ENCODE measurements at regions not wholly inside any gene's neighbourhood (a gene's known extent, or its start where the extent isn't known, plus 50 kb on each side); places are given as distances from the start of the nearest gene placed in this dataset.

DNA sequence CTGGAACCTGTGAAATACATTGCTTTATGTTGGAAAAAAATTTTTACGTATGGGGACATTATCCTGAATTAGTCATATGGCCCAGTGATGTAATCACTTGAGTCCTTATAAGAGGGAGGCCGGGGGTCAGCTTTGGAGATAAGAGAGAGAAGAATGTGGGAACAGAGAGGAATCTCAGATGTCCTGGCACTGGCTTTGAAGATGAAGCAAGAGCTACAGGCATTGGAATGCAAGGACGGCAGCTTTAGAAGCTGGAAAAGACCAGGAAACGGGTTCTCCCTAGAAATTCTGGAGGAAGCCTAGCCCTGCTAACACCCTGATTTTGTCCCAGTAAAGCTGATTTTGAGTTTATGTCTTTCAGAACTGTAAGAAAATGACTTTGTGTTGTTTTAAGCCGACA, 1129.9 kb upstream of the GYPC start:
- DNase-seq = no peak

DNA sequence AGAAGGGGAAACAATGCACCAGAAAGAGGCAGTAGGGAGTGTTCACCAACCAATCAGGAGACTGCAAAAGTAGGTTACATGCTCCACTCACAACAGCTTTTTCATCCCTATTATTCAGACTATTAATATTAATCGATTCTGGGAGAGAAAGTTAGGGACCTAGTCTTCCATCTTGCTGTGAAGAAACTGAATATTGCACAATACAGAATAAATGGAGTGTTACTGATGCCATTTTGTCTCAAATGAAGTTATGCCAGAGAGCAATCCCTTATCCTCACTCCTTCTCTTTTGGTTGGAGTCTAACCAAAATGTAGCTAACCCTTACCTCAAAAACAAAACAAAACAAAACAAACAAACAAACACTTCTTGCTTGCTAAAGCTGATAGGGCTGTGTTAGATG, 1120.9 kb upstream of the GYPC start:
- no peak for DNase-seq

DNA sequence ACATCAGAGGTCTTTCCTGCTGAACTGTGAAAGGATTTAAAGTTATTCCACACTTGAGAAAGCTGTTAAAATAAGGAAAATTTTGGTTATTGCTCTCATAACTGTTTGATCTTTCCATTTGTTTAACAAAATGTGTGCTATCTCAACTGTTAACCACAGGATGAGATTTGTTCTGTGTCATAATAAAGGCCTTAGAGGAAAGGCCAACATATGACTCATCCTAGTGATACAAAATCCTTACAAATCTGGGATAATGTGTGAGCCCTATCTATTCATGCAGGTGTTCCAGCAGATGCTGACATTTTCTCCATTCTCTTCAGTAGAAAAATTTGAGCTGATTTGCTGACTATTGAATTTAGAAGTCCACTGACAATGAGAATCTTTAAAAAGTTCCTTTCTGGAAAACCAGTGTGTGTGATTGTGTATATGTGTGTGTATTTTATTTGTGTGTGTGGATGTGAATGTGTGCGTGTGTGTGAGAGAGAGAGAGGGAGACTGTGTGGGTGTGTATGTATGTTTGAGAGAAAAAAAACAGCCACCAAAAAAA, 1111.9 kb upstream of the GYPC start:
- DNase-seq = no peak

DNA sequence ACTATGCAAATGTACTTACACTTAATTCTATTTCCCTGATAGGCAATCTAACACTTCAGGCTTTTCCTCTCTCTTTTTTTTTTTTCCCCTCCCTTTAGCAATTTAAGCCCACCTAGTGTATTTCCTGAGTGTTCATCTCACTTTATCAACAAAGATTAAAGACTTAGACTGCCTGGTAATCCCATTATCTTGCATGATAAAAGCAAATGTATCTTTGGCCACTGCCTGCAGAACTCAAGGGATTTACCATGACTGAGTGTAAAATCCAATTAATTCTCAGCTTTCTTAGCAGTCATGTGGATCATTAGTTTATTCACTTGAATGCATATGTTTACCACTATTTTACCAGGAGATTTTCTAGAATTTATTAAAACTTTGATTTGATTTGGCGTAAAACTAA, 1102.2 kb upstream of the GYPC start:
- DNase-seq = no peak

DNA sequence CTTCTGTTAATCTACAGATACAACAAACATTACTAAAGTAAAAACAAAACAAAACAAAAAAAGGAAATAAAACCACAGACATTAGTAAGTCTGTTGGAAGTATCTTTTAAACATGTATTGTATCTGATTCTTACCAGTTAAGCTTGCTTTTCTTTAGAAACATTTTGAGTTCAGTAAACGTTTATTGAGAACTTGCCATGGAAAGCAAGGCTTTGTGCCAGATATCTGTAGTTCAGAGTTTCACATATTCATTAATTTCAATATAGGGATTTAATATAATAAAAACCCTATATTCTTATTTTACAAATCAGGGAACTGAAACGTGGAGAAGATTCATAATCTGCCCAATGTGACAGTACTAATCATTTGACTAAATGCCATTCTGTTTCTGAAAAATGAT, 1101.0 kb upstream of the GYPC start:
- no peak for DNase-seq

DNA sequence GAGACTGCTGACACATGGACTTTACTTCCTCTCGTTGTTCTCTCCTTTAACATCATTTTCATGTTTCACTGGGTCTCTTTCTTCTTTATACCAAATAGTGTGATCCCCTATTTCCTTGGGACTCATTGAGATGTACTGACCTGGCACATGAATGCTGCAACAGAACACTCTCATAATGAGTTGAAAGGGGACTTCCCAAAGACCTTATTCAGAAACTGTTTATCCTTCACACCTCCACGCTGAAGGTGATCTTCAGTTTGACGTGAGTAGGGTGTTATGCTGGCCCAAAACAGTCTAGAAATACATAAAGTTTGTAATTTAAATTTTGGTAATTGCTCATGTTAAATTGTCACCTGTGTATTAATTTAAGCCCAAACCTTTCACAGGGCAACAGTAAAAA, 1096.8 kb upstream of the GYPC start:
- no peak for DNase-seq

DNA sequence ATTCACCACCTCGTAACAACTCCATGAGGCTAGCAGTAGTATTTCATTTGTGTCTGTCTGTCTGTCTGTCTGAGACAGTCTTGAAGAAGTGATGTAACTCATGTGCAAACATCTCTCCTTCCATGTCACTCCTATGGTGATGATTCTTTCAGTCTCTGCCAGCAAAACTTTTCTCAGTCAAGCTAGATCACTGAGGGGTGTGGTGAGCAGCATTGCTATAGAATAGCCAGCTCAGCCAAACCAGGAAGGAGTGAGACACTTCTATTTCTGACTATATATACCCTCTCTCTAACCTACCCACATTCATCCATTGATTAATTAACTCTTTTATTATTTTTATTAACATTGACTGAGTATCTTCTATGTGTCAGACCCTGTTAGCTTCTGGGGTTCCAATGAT, 1095.1 kb upstream of the GYPC start:
- DNase-seq = no peak

DNA sequence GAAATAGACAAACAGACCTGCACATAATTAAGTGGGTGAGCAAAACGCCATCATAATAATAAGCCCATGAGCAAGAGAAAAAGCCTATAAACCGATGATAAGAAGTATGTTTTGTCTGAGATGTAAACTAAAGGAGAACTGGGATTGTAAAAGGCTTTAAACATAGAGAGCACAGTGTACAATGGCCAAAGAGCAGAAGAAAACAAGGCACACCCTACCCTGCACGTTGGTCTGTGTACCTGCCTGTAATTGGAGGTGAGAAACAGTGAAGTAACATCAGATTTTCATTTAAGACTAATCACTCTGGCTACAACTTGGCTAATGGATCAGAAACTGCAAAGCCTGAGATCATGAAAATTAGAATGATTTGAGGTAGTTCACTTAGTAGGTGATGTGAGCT, 1094.7 kb upstream of the GYPC start:
- no peak for DNase-seq

DNA sequence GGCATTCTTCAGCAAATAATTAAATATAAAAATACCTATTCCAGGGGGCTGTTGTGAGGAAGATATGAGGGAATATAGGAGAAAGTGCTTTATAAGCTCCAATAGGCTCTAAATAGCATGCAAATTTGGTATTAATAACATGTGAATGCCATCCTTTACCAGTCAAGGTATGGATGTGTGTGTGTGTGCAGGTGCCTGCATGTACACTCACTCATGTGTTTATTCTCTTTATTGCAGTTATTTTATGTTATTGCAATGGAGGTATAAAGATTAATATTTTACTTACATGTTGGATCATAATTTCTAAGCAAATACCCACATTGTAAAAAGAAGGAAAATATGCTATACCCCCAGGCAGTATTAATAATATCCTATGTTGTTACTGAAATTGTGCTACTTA, 1093.0 kb upstream of the GYPC start:
- DNase-seq = no peak

DNA sequence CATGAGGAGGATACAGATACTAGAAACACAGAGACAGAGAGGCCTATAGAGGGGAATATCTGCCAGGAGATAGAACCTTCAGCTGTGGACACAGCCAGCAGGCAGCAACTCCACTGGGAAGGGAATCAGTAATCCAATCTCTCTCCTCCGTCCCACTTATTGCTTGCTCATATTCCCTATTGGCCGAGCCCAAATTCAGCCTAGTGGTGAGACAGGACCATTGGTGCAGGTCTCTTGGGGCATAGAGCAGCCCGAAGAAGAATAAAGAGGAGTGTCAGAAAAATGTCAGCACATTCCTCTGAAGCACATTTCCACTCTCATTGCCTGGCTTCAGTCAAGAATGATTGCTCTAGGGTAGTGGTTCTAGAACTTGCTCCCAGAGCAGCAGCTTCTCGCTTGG, 1091.5 kb upstream of the GYPC start:
- DNase-seq = no peak

DNA sequence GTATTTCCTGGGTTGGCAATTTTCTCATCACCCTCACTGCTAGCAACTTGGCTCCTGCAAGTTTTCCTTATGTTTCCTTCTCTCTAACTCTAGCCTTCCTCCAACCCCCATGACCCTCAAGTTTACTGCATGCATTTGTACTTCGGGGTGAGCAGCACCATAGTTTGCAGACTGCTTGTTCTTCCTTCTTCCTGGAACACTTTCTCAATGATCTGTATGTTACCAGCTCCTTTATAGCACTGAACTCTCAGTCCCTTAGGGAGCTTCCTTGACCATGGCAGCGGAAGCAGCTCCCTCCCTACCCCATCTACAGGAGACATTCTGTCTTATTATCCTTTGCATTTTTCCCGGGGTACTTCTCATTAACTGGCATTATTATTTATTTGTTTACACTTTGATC, 1089.5 kb upstream of the GYPC start:
- DNase-seq = no peak

DNA sequence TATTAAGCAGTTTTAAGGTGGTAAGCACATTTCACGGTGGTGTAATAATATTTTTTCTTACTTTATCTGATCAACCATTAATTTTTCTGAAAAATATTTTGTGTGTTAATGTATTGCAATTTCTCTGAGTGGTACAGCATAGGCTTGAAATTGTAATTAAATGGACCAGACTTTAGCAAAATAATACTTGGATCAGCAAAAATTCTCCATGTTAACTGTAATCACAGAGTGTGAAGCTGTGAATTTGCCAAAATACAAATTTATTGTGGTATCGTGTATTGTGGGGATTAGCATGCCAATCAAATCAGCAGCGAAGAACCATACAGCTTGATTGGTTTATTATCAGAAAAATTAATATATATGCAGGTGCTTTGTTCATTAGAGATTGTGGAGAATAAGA, 1088.9 kb upstream of the GYPC start:
- no peak for DNase-seq

DNA sequence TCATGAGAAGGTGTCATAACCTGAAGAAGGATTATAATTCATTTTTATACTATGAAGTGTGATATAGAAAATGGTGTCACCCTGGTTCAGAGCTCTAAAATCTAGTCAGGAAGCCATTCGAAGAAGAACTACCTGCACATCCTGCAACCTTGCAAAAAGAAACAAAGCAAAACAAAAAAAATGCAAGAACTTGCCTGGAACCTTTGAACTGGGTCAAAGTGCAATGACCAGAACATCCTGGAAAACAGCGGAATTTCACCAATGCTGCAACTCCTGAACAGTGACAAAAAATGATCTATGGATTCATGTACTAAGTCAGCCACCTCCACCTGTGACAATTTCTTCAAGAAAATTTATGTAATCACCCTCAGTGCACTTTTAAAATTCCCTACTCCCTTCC, 1083.3 kb upstream of the GYPC start:
- DNase-seq = no peak

DNA sequence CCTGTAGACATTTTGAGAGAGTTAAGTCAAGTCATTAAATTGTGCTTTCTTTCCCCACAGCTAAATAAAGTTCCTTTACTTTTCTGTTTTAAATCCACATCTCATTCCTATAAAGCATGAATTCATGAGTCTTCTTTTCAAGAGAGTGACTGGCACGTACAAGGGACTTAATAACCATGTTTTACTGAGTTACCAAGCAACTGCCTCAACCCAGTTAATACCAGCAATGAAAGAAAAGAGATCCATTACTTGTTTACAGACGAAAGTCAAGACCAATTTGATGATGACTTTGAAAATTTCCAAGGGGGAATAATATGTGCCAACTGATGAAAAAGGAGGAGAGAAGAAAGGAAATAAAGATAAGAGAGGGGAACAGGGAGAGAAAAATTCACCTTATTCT, 1082.5 kb upstream of the GYPC start:
- no peak for DNase-seq

DNA sequence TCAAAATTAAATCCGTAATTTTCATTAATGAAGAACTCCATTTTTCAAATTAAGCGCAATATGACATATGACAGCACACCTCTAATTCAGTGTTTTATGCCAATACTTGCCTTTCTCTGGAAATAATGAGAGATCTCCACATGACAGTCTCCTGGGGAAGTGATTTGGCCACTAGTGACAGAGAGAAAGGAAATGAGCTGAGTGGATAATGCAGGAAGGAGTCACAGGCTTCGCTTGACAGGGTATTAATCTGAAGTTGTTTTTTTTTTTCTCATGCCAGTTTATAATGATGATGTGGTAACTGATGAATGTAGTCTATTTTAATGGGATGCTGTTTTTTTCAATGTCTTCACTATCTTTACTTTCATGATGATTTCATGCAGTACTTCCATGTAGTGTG, 1079.4 kb upstream of the GYPC start:
- DNase-seq = no peak

DNA sequence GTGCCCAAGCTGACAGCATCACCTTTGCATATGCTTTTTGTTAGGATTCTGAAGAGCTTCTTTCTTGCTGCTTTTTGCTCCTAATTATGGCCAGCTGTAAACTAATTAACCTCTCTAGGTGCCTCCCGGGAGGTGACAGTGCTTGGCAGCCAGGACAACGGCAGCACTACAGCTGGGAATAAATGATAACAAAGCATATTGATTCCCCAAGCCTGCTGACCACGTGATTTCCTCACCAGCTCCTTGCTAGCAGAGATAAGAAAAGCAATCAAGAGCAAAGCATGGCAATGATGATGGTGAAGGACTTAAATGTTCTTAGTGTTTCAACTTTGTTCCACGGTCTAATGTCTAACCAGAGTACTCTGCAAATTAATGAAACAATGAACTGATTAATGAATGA, 1074.4 kb upstream of the GYPC start:
- no peak for DNase-seq

DNA sequence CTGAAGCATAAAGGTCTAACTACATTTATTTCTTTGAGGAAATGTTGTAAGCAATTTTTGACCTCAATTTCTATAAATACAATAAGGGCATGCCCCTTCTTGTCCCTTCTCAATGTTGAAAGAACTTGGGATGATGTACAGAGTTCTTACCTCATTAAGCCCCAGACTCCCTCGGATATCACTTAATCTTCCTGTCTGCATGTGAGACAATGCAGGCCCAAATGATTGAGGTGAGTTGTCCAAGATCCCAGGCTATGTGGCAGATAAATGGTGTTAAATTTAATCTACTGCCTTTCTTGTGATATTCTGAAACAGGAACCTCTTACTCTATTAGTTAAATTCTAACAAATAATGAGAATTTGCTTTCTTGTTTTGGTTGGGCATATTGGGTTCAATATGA, 1073.4 kb upstream of the GYPC start:
- DNase-seq = no peak

DNA sequence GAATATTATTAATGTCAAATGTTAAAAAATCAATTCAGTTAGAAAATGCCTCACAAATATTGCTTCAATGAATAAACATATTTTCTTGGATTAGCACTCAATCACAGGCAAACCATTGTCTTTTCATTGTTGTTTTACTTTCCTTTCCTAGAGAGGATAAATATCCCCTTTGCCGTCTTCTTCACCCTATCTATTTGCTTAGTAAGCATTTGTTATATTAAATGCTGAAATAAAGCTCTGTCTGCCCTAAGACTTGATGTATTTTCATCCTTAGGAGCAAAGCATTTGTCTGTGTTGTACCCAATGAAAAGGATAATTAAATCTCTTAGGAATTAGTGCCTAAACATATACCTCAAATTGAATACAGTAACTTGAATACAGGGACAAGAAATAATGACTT, 1071.2 kb upstream of the GYPC start:
- DNase-seq = no peak

DNA sequence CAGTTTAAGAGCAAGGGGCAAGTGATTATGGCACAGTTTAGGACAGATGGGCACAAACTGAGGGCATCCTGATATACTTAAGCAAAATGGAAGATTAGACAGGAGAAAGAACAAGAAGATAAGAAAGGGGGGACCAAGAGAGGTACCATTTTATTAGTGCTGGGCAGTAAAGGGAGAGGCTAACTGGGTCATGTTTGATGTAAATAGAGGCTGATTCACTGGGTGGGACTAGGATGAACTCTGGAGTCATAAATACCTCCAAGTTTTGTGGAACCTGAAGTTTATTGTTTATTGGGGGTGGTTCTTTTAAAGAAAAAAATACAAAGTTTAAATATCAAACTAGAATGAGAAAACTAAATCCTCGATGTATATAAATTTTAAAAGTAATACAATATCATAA, 1067.2 kb upstream of the GYPC start:
- DNase-seq = no peak

DNA sequence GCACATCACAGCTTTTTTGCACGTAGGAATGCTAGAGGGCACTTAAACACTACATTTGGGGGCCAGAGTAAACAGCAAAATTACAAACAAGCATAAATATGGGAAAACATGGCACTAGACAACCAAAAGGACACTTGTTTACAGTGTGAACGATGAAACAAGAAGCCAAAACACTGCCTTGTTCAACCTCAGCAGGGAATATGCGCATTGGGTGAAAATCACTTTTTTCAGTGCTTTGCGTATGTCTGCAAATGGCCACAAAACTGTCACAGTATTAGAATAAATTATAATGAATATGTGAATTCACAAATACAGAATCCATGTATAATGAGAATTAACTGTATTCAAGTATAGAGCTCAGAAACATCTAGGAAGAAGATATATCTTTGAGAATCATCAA, 1064.0 kb upstream of the GYPC start:
- no peak for DNase-seq

DNA sequence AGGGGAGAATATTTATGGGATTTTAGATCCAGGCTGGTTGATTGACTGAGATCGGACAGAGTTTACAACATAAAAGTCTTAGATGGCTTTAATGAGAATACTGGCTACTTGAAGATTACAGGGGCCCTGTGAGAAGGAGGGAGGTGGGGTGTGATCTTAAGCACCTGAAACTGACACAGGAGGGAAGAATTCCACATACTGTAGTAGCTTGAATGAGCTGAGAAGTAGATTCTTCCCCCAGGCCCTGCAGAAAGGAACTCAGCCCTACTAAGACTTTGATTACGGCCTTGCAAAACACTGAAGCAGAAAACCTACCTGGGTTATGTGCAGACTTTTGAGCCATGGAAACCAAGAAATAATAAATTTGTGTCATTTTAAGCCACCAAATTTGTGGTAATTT, 1062.9 kb upstream of the GYPC start:
- DNase-seq = no peak

DNA sequence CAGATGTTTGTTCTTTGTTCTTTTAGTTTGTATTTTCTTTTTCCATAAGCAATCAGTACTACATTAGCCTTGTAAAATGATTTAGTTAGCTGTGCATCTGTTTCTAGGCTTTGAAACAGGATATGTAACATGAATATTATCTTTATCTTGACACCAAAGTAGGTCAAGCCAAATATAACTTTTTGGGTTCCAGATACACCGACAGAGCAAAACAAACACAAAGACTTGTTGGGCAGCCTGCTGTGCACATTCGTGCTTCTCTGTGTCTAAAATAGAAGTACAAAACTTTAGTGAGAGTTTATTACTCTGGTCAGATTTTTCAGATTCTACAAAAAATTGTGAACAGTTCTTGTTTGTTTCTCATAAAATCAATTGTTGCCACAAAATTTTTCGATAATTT, 1059.3 kb upstream of the GYPC start:
- DNase-seq = no peak

DNA sequence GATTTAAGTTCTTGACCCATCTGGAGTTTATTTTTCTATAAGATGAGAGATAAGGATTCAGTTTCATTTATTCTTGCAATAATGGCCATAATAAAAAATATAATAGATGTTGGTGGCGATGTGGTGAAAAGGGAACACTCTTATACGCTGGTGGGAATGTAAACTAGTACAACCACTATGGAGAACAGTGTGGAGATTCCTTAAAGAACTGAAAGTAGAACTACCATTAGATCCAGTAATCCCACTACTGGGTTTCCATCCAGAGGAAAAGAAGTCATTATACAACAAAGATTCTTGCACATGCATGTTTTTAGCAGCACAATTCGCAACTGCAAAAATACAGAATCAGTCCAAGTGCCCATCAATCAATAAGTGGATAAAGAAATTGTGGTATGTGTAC, 1040.5 kb upstream of the GYPC start:
- no peak for DNase-seq

DNA sequence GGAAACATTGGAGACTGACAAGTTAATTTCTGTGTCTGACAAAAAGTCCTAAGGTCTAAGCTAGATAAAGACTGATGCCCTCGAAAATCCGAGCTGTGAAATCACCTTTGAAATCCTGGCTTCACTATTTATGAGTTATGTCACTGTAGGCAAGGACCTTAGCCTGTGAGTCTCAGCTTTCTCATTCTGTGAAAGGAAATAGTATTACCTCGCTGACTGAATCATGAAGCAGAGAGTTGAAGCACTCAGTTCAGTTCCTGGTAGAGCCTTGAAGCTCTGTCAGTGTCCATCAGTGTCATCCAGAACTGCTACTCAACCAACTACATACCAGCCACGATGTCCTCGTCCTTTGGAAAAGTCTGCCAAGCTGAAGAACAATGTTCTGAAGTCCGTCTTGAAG, 1025.6 kb upstream of the GYPC start:
- no peak for DNase-seq

DNA sequence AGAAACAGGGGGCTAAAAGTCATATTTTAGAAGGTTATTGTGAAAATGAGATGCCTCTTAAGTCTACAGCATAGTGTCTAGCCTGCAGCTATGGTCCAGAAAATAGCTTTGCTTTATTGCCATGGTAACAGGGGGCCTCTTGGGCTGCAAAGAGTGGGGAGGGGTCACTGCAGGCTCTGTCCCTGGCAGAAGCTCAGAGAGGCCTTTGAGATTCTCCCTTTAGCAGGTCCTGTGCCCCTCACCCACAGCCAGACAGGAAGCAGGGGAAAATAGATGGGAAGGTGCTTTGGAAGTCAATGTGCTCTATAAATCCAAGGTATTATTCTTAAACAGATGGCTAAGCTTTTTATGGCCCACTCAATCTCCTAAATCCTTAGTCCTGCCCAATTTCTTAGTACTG, 1021.3 kb upstream of the GYPC start:
- DNase-seq = no peak

DNA sequence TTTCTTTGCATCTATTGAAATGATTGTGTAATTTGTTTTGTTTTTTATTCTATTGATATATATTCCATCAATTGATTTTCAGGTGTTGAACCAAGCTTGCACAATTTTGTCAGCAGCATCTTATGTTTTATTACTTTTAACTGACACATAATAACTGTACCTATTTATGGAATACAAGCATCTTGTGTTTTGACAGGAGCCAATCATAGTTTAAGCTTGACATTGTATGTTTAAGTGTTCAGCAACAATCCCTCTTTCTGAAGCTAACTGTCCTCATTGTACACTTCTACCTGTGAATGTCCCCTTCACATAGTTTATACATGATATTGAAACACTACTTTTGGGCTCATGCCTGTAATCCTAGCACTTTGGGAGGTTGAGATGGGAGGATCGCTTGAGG, 1017.6 kb upstream of the GYPC start:
- no peak for DNase-seq

Measured in HCEC 1CT (cell line).